B cell (primary cell): ENCODE measurements at regions not wholly inside any gene's neighbourhood (a gene's known extent, or its start where the extent isn't known, plus 50 kb on each side); places are given as distances from the start of the nearest gene placed in this dataset.

Experiments used
- EZH2 ChIP-seq: IDR thresholded peaks from 2 replicates; pipeline ENCODE4 v1.6.1; 2012; ENCODE audit warnings: borderline replicate concordance, low read depth, mild to moderate bottlenecking, moderate library complexity, low read length; ENCODE audit not compliant: insufficient read depth, poor library complexity, severe bottlenecking
- TF ChIP-seq, protein P1 (sequence below): fragments of 200-600 bp; IDR thresholded peaks from one replicate; pipeline ENCODE4 v1.8.0; 2022; ENCODE audit warnings: antibody characterized with exemption, mild to moderate bottlenecking

DNA sequence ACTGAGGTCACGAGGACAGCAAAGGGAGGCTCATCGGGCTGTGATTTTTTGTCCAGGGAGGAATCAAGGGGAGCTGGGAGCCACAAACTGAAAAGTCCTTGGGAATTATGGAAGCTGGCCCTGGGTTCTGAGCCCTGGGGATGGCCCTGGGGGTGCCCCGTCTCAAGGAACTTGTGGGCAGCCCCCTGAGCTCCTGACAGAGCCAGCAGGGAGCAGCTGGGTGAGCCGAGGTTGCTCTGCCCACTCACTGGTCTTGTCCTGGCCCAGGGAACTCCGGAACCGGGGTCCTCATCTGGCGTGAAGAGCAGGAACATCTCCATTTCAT lies 61.3 kb upstream of the HDAC4 start:
- TF ChIP-seq, protein P1, sequence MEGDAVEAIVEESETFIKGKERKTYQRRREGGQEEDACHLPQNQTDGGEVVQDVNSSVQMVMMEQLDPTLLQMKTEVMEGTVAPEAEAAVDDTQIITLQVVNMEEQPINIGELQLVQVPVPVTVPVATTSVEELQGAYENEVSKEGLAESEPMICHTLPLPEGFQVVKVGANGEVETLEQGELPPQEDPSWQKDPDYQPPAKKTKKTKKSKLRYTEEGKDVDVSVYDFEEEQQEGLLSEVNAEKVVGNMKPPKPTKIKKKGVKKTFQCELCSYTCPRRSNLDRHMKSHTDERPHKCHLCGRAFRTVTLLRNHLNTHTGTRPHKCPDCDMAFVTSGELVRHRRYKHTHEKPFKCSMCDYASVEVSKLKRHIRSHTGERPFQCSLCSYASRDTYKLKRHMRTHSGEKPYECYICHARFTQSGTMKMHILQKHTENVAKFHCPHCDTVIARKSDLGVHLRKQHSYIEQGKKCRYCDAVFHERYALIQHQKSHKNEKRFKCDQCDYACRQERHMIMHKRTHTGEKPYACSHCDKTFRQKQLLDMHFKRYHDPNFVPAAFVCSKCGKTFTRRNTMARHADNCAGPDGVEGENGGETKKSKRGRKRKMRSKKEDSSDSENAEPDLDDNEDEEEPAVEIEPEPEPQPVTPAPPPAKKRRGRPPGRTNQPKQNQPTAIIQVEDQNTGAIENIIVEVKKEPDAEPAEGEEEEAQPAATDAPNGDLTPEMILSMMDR, result no peak
- no peak for TF ChIP-seq EZH2
